DND-41 (cell line): ENCODE measurements at regions not wholly inside any gene's neighbourhood (a gene's known extent, or its start where the extent isn't known, plus 50 kb on each side); places are given as distances from the start of the nearest gene placed in this dataset.

ENCODE experiments used
- EZH2 ChIP-seq: IDR thresholded peaks from 3 replicates; pipeline ENCODE4 v1.6.1; 2012; ENCODE audit warnings: borderline replicate concordance, low read depth, mild to moderate bottlenecking, moderate library complexity, low read length, inconsistent platforms; ENCODE audit not compliant: severe bottlenecking
- TF ChIP-seq, protein P1 (sequence below): IDR thresholded peaks from 2 replicates; pipeline ENCODE4 v1.5.1; 2012; ENCODE audit warnings: borderline replicate concordance, low read length, moderate library complexity, mild to moderate bottlenecking; ENCODE audit not compliant: poor library complexity, severe bottlenecking; ENCODE audit errors: extremely low read depth

DNA sequence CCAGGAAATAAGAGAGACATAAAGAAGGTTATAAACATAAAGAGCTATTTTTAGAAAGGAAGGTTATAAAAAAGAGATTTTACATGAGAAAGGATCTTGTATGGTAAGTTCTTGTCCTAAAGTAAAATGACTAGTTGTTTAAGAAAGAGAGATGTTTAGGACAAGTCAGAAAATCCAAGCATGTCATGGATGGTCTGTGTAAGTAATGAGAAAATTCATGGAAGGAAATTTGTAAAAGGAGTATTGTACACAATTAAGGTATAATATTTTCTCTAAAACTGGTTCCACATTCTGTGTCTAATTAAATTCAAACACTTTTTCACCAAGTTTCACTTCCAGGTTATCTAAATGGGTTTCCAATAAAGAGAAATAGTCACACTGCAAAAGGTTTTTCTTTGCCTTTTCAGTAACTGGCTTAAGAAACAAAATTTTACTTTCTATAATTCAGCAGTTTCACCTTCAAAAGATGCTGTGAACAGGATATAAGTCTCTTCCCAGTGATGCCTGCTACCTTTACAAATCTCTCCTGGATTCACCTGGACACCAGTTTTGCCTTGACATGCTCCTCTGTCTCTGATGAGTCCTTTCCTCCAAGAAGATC, 455.7 kb downstream of the ZIC1 start:
- TF ChIP-seq, protein P1, sequence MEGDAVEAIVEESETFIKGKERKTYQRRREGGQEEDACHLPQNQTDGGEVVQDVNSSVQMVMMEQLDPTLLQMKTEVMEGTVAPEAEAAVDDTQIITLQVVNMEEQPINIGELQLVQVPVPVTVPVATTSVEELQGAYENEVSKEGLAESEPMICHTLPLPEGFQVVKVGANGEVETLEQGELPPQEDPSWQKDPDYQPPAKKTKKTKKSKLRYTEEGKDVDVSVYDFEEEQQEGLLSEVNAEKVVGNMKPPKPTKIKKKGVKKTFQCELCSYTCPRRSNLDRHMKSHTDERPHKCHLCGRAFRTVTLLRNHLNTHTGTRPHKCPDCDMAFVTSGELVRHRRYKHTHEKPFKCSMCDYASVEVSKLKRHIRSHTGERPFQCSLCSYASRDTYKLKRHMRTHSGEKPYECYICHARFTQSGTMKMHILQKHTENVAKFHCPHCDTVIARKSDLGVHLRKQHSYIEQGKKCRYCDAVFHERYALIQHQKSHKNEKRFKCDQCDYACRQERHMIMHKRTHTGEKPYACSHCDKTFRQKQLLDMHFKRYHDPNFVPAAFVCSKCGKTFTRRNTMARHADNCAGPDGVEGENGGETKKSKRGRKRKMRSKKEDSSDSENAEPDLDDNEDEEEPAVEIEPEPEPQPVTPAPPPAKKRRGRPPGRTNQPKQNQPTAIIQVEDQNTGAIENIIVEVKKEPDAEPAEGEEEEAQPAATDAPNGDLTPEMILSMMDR, result no peak
- TF ChIP-seq EZH2, result no peak
